ENCODE measurements at regions not wholly inside any gene's neighbourhood (a gene's known extent, or its start where the extent isn't known, plus 50 kb on each side); places are given as distances from the start of the nearest gene placed in this dataset.
A peak's percentile ranks its signal among the peaks of the same experiment; 100 is the strongest.

DNA sequence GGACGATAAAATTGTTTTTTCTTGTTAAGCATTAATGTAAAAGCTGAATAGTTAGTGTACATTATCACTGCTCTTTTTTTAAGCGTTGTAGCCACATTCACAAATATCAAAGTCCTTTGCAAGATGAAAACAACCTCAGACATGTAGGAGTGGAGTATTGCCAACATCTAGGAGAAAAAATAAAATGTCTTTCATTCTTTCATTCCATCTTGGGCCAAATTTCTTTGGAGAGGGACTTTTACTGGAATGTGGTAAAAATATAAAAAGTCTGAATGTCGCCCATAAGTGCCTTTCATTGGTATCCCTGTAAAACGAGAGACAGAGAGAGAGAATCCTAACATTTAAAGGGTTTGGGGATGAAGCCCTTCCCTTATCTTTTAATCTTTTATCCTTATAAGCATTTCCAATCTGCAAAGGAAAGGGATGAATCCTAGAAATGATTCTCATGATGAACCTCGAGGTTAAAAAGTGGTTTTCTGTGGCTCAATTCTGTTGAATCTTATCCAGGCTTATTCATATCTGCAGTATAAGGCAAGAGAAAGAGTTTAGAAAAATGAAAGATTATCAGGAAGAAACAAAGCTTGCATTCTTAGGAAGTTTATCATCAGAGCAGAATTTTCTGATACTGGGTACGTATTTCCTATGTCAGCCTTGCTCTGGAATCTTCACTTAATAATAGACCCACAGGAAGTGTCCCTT lies 1031.7 kb downstream of the MCTP2 start:
- Histone ChIP-seq H3K9ac (no peak overlapping the region), H3K79me2 (ENCODE audit: insufficient read depth) (no peaks in the 10 kb centered on the region), H3K4me2 (ENCODE audit: unreplicated experiment) (peak overlapping the region; percentile 60), H3K4me1 (ENCODE audit: insufficient read depth) (peaks cover 64% of the 10 kb centered on the region), H3K36me3 (ENCODE audit: low read depth) (no peaks in the 10 kb centered on the region), H3F3A (ENCODE audit: insufficient read depth) (peaks cover 42% of the 10 kb centered on the region), H3K27me3 (replicated peaks; ENCODE audit: insufficient read depth) (no peaks in the 10 kb centered on the region), H3K4me3 (peak overlapping the region; percentile 14), H4K20me1 (ENCODE audit: insufficient read depth) (no peaks in the 10 kb centered on the region), H3K9me3 (ENCODE audit: low read depth) (no peaks in the 10 kb centered on the region), H3K27ac (peak overlapping the region; percentile 12), H3K9me2 (ENCODE audit: insufficient read depth) (no peaks in the 10 kb centered on the region), H2AFZ (no peak overlapping the region)
- DNase-seq = peak; percentile 62
- no peak for TF ChIP-seq EZH2phosphoT487 (IDR thresholded peaks at IDR 0.05; ENCODE audit: insufficient read depth, low read depth)
- no peak for TF ChIP-seq EZH2 (IDR thresholded peaks at IDR 0.05; ENCODE audit: insufficient read depth, poor library complexity, severe bottlenecking)
- in situ Hi-C loops (cut with MboI) = loop anchor here (10.0 to 25.0 kb wide), 3 partner anchors 1082 to 1974 kb away; no protein-coding TSS in a partner anchor
- WGBS, 2 experiments (ENCODE audit: low coverage in 1 of 2, low lambda C conversion rate in 2 of 2, missing lambda C conversion rate in 2 of 2) = 33 to 38% methylated on average over 6 of the region's 6 CpGs

- peaks cover 64% of the 10 kb centered on the region for H3K4me1 ChIP-seq (ENCODE audit: insufficient read depth)
These were observed 1032.4 kb downstream of the MCTP2 start for GRCh38 chr15:95263751-95264150.

GRCh38 chr15:95265419-95265997 lies 1034.1 kb downstream of the MCTP2 start:
- Histone ChIP-seq H3K4me2 (ENCODE audit: unreplicated experiment) (peak overlapping the region; percentile 56), H3K4me1 (ENCODE audit: insufficient read depth) (peaks cover 58% of the 10 kb centered on the region), H3K27ac (peak overlapping the region; percentile 40; the same call in 1 of the 2 replicates), H3K27me3 (replicated peaks; ENCODE audit: insufficient read depth) (no peaks in the 10 kb centered on the region), H3K9me2 (ENCODE audit: insufficient read depth) (no peaks in the 10 kb centered on the region), H3K9ac (no peak overlapping the region), H3K79me2 (ENCODE audit: insufficient read depth) (no peaks in the 10 kb centered on the region), H2AFZ (peak overlapping the region; percentile 57; the same call in 1 of the 2 replicates), H3K9me3 (ENCODE audit: low read depth) (no peaks in the 10 kb centered on the region), H3K4me3 (no peak overlapping the region), H3K36me3 (ENCODE audit: low read depth) (no peaks in the 10 kb centered on the region), H4K20me1 (ENCODE audit: insufficient read depth) (no peaks in the 10 kb centered on the region), H3F3A (ENCODE audit: insufficient read depth) (peaks cover 42% of the 10 kb centered on the region)
- WGBS, 2 experiments (ENCODE audit: low coverage in 1 of 2, low lambda C conversion rate in 2 of 2, missing lambda C conversion rate in 2 of 2) = 84 to 94% methylated on average over 3 of the region's 3 CpGs
- in situ Hi-C loops (cut with MboI) = loop anchor here (10.0 to 25.0 kb wide), 3 partner anchors 1079 to 1972 kb away; no protein-coding TSS in a partner anchor
- no peak for DNase-seq
- TF ChIP-seq EZH2 (IDR thresholded peaks at IDR 0.05; ENCODE audit: insufficient read depth, poor library complexity, severe bottlenecking) (no peak), EZH2phosphoT487 (IDR thresholded peaks at IDR 0.05; ENCODE audit: insufficient read depth, low read depth) (no peak)

More at GRCh38 chr15:95263751-95264150, 1032.4 kb downstream of the MCTP2 start:
- in situ Hi-C loops (cut with MboI) = loop anchor here (10.0 to 25.0 kb wide), 3 partner anchors 1081 to 1974 kb away; no protein-coding TSS in a partner anchor
- H3K79me2 ChIP-seq (ENCODE audit: insufficient read depth) = no peaks in the 10 kb centered on the region
- H3K9ac ChIP-seq = no peak overlapping the region
- H3K27ac ChIP-seq = peak overlapping the region; percentile 12; the same call in 1 of the 2 replicates
- no peak overlapping the region for H3K4me3 ChIP-seq
- H3K4me2 ChIP-seq (ENCODE audit: unreplicated experiment) = peak overlapping the region; percentile 60
- no peaks in the 10 kb centered on the region for H3K27me3 ChIP-seq (replicated peaks; ENCODE audit: insufficient read depth)
- no peaks in the 10 kb centered on the region for H3K9me3 ChIP-seq (ENCODE audit: low read depth)
- no peaks in the 10 kb centered on the region for H4K20me1 ChIP-seq (ENCODE audit: insufficient read depth)
- no peak overlapping the region for H2AFZ ChIP-seq
- DNase-seq = no peak
- no peaks in the 10 kb centered on the region for H3K9me2 ChIP-seq (ENCODE audit: insufficient read depth)
- TF ChIP-seq EZH2phosphoT487 (IDR thresholded peaks at IDR 0.05; ENCODE audit: insufficient read depth, low read depth) (no peak), EZH2 (IDR thresholded peaks at IDR 0.05; ENCODE audit: insufficient read depth, poor library complexity, severe bottlenecking) (no peak)
- 68 to 96% methylated on average over 1 of the region's 1 CpG for WGBS, 2 experiments (ENCODE audit: low coverage in 1 of 2, low lambda C conversion rate in 2 of 2, missing lambda C conversion rate in 2 of 2)
- no peaks in the 10 kb centered on the region for H3K36me3 ChIP-seq (ENCODE audit: low read depth)
- H3F3A ChIP-seq (ENCODE audit: insufficient read depth) = peaks cover 42% of the 10 kb centered on the region

GRCh38 chr15:95266451-95267061 lies 1035.2 kb downstream of the MCTP2 start:
- Histone ChIP-seq H3K36me3 (ENCODE audit: low read depth) (no peaks in the 10 kb centered on the region), H4K20me1 (ENCODE audit: insufficient read depth) (no peaks in the 10 kb centered on the region), H3K4me2 (ENCODE audit: unreplicated experiment) (peak overlapping the region; percentile 56), H3K9me2 (ENCODE audit: insufficient read depth) (no peaks in the 10 kb centered on the region), H3K9ac (no peak overlapping the region), H3K4me1 (ENCODE audit: insufficient read depth) (peaks cover 56% of the 10 kb centered on the region), H3K79me2 (ENCODE audit: insufficient read depth) (no peaks in the 10 kb centered on the region), H3F3A (ENCODE audit: insufficient read depth) (peaks cover 42% of the 10 kb centered on the region), H3K27me3 (replicated peaks; ENCODE audit: insufficient read depth) (no peaks in the 10 kb centered on the region), H3K9me3 (ENCODE audit: low read depth) (no peaks in the 10 kb centered on the region), H2AFZ (peak overlapping the region; percentile 57; the same call in 1 of the 2 replicates), H3K27ac (peak overlapping the region; percentile 40), H3K4me3 (peak overlapping the region; percentile 15; the same call in 1 of the 2 replicates)
- DNase-seq = peak; percentile 67
- WGBS, 2 experiments (ENCODE audit: low coverage in 1 of 2, low lambda C conversion rate in 2 of 2, missing lambda C conversion rate in 2 of 2) = 2 to 3% methylated on average over 7 of the region's 7 CpGs
- TF ChIP-seq EZH2 (IDR thresholded peaks at IDR 0.05; ENCODE audit: insufficient read depth, poor library complexity, severe bottlenecking) (no peak), EZH2phosphoT487 (IDR thresholded peaks at IDR 0.05; ENCODE audit: insufficient read depth, low read depth) (peak; percentile 66; the same call in 1 of the 2 replicates)
- in situ Hi-C loops (cut with MboI) = loop anchor here (10.0 to 25.0 kb wide), 3 partner anchors 1078 to 1971 kb away; no protein-coding TSS in a partner anchor

All from GM23248 (cell line).